HepG2 (cell line): ENCODE measurements at regions not wholly inside any gene's neighbourhood (a gene's known extent, or its start where the extent isn't known, plus 50 kb on each side); places are given as distances from the start of the nearest gene placed in this dataset.

Experiments used
- FOXK2 ChIP-seq: fragments of 450-650 bp; IDR thresholded peaks from 2 replicates; pipeline ENCODE4 v1.6.1; 2016
- POLR2A ChIP-seq, 2 experiments: IDR thresholded peaks; 2 replicates each; pipeline ENCODE4 v1.6.1; 2011; ENCODE audit warnings: low read depth in 2 of 2, low read length in 2 of 2, mild to moderate bottlenecking in 1 of 2, moderate library complexity in 1 of 2; ENCODE audit not compliant: insufficient read depth in 1 of 2

DNA sequence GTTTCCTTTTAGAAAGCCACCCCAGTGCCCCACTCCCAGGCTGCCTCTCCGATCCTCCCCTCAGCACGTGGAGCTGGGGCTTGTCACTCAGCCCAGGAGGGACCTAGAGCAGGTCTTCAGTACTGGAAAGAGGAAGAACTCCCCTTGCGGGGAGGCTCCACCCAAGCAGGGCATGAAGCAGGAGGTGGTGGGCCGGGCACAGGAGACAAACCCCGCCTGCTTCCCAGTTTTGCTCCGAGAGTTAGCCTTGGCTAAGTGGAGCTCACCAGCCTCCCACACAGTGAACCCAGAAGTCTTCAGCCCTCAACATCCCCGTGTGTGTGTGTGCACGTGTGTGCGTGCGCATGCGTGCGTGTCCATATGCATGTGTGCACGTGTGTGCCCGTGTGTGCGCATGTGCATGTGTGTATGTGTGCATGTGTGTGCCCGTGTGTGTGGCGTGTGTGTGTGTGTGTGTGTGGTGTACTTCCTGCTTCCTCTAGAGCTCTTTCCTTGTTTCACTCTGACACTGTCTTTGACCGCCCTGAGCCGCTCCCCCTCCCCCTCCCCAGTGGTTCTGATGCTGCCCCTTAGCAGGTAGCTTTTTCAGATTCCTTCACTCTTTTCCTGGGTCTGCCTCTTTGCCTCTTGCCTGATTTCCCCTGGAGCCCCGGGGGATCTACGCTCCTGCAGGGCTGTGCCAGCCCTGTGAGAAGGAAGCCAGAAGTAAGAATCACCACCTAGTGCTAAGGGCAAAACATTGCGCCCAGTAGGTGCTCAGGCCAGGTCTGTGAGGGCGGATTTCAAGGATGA is 239.8 kb downstream of the CDC5L start:
- no peak for TF ChIP-seq FOXK2
- TF ChIP-seq POLR2A (IDR thresholded peaks at IDR 0.05; ENCODE audit: insufficient read depth in 1 of 2, low read depth in 2 of 2, low read length in 2 of 2) = no peak
